Liver (tissue), 7 donors: ENCODE measurements at regions not wholly inside any gene's neighbourhood (a gene's known extent, or its start where the extent isn't known, plus 50 kb on each side); places are given as distances from the start of the nearest gene placed in this dataset.
A peak's percentile ranks its signal among the peaks of the same experiment; 100 is the strongest.
"Not testable (repeated sequence)": the region's sequence is repeated elsewhere in the genome, so short reads cannot be mapped to it uniquely, and the experiment has no call there.

Source experiments
- DNase-seq: peaks from one replicate; pipeline ENCODE4 v3.0.0-alpha.2; 2017; ENCODE audit warnings: low spot score
- H3K27ac ChIP-seq, 2 donors: one replicate each; pipeline ENCODE4 v1.7.0; 2013; ENCODE audit warnings: inconsistent platforms in 2 of 2, low read length in 2 of 2, control low read depth in 1 of 2, low read depth in 1 of 2, mild to moderate bottlenecking in 1 of 2
- H3K27me3 ChIP-seq, 4 donors: one replicate each; pipeline versions ENCODE4 v1.6.1 to v1.7.0; 2013; ENCODE audit warnings: low read length in 3 of 4, inconsistent platforms in 1 of 4, mild to moderate bottlenecking in 1 of 4, moderate library complexity in 1 of 4; ENCODE audit not compliant: control insufficient read depth in 4 of 4, insufficient read depth in 4 of 4
- H3K36me3 ChIP-seq, 4 donors: one replicate each; pipeline versions ENCODE4 v1.6.1 to v1.7.0; 2013; ENCODE audit warnings: low read length in 3 of 4, mild to moderate bottlenecking in 3 of 4, low read depth in 1 of 4, moderate library complexity in 1 of 4; ENCODE audit not compliant: control insufficient read depth in 4 of 4, insufficient read depth in 3 of 4
- H3K4me1 ChIP-seq, 4 donors: one replicate each; pipeline versions ENCODE4 v1.6.1 to v1.7.0; 2013; ENCODE audit warnings: low read length in 3 of 4, mild to moderate bottlenecking in 3 of 4, moderate library complexity in 1 of 4; ENCODE audit not compliant: control insufficient read depth in 4 of 4, insufficient read depth in 4 of 4
- H3K4me3 ChIP-seq, 3 donors: one replicate each; pipeline versions ENCODE4 v1.6.1 to v1.7.0; 2013; ENCODE audit warnings: low read length in 3 of 3, control low read depth in 1 of 3, low read depth in 1 of 3, mild to moderate bottlenecking in 1 of 3
- H3K9ac ChIP-seq, 2 donors: one replicate each; pipeline ENCODE4 v1.7.0; 2013; ENCODE audit warnings: low read length in 2 of 2, mild to moderate bottlenecking in 2 of 2, moderate library complexity in 2 of 2, control low read depth in 1 of 2, low read depth in 1 of 2
- H3K9me3 ChIP-seq, 4 donors: one replicate each; pipeline versions ENCODE4 v1.6.1 to v1.7.0; 2013; ENCODE audit warnings: low read length in 3 of 4; ENCODE audit not compliant: control insufficient read depth in 4 of 4
- HNF4A ChIP-seq, 2 donors: conservative IDR thresholded peaks; 2 replicates each; pipeline ENCODE4 v1.6.1; 2016; ENCODE audit warnings: antibody characterized with exemption in 2 of 2, mild to moderate bottlenecking in 2 of 2
- HNF4G ChIP-seq: IDR thresholded peaks from 2 replicates; pipeline ENCODE4 v1.6.1; 2016; ENCODE audit warnings: antibody characterized with exemption
- RAD21 ChIP-seq, 2 donors: IDR thresholded peaks; 2 replicates each; pipeline ENCODE4 v1.6.1; 2016; ENCODE audit warnings: antibody characterized with exemption in 2 of 2, mild to moderate bottlenecking in 2 of 2
- TAF1 ChIP-seq: conservative IDR thresholded peaks from 2 replicates; pipeline ENCODE4 v1.6.1; 2016; ENCODE audit warnings: antibody characterized with exemption, mild to moderate bottlenecking
- YY1 ChIP-seq: IDR thresholded peaks from 2 replicates; pipeline ENCODE4 v1.6.1; 2016; ENCODE audit warnings: antibody characterized with exemption, mild to moderate bottlenecking
- WGBS: extraction: QIAGEN DNeasy Blood & Tissue Kit; methylation state at CpG from one replicate; pipeline ENCODE4 v1.1.7; 2013; 5-methylcytosine and 5-hydroxymethylcytosine counted together
- TF ChIP-seq, protein P1 (sequence below): IDR thresholded peaks from 2 replicates; pipeline ENCODE4 v1.6.1; 2016; ENCODE audit warnings: antibody characterized with exemption, mild to moderate bottlenecking
- TF ChIP-seq, protein P2 (sequence below): IDR thresholded peaks from 2 replicates; pipeline ENCODE4 v1.6.1; 2016; ENCODE audit warnings: antibody characterized with exemption
- TF ChIP-seq, protein P3 (sequence below): IDR thresholded peaks from 2 replicates; pipeline ENCODE4 v1.6.1; 2016; ENCODE audit warnings: antibody characterized with exemption
- TF ChIP-seq, protein P4 (sequence below): IDR thresholded peaks from 2 replicates; pipeline ENCODE4 v1.6.1; 2016; ENCODE audit warnings: antibody characterized with exemption
- donor health status: healthy.
- donor health status: healthy.
- donor health status: healthy.
- donor health status: healthy.

DNA sequence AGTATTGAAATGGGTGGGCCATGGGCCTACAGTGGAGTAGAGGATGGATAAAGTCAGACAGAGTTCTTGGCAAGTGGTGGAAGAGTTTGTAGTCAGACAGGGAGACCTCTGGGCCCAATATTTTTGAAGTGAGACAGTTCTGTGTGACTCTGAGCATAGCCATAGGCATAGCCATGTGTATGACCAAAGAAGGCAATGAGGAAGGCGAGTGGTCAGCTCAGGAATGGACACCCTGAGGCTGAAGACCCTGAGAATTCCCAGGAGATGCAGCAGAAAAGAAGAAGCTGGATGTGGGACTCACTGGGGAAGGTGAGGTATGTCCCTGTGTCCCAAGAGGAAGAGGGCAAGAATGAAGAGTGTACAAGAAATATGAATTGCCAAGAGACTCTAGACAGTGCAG is 210.6 kb upstream of the IRF2BP2 start:
- no peak overlapping the region for H3K27ac ChIP-seq
- WGBS = 87% methylated on average over 1 of the region's 1 CpG

DNA sequence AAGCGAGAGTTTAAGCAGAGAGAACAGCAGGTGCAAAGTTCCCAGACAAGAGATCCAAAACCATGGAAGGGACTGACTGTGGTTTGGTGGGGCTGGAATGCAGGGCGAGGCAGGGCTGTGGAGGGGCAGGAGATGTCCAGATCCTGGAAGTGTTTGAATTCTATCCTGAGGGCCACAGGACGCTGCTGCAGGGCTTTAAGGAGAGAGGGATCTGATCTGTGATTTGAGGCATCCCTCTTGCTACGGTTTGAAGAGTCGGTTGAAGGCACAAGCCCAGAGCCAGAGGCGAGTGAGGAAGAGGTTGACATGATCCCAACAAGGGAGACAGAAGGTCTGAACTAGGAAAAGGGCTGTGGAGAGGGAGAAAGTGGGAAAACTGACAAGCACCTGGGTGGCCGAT is 209.9 kb upstream of the IRF2BP2 start:
- not testable (repeated sequence) for H3K4me1 ChIP-seq, H3K9me3 ChIP-seq, H3K4me3 ChIP-seq, H3K27ac ChIP-seq, H3K36me3 ChIP-seq, H3K27me3 ChIP-seq, DNase-seq, H3K9ac ChIP-seq
- WGBS = 80% methylated on average over 6 of the region's 7 CpGs

More for the DNA sequence above, 210.6 kb upstream of the IRF2BP2 start:
- no peak overlapping the region for H3K4me3 ChIP-seq
- no peaks in the 10 kb centered on the region for H3K27me3 ChIP-seq
- TF ChIP-seq, protein P1, sequence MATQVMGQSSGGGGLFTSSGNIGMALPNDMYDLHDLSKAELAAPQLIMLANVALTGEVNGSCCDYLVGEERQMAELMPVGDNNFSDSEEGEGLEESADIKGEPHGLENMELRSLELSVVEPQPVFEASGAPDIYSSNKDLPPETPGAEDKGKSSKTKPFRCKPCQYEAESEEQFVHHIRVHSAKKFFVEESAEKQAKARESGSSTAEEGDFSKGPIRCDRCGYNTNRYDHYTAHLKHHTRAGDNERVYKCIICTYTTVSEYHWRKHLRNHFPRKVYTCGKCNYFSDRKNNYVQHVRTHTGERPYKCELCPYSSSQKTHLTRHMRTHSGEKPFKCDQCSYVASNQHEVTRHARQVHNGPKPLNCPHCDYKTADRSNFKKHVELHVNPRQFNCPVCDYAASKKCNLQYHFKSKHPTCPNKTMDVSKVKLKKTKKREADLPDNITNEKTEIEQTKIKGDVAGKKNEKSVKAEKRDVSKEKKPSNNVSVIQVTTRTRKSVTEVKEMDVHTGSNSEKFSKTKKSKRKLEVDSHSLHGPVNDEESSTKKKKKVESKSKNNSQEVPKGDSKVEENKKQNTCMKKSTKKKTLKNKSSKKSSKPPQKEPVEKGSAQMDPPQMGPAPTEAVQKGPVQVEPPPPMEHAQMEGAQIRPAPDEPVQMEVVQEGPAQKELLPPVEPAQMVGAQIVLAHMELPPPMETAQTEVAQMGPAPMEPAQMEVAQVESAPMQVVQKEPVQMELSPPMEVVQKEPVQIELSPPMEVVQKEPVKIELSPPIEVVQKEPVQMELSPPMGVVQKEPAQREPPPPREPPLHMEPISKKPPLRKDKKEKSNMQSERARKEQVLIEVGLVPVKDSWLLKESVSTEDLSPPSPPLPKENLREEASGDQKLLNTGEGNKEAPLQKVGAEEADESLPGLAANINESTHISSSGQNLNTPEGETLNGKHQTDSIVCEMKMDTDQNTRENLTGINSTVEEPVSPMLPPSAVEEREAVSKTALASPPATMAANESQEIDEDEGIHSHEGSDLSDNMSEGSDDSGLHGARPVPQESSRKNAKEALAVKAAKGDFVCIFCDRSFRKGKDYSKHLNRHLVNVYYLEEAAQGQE = no peak
- TF ChIP-seq, protein P2, sequence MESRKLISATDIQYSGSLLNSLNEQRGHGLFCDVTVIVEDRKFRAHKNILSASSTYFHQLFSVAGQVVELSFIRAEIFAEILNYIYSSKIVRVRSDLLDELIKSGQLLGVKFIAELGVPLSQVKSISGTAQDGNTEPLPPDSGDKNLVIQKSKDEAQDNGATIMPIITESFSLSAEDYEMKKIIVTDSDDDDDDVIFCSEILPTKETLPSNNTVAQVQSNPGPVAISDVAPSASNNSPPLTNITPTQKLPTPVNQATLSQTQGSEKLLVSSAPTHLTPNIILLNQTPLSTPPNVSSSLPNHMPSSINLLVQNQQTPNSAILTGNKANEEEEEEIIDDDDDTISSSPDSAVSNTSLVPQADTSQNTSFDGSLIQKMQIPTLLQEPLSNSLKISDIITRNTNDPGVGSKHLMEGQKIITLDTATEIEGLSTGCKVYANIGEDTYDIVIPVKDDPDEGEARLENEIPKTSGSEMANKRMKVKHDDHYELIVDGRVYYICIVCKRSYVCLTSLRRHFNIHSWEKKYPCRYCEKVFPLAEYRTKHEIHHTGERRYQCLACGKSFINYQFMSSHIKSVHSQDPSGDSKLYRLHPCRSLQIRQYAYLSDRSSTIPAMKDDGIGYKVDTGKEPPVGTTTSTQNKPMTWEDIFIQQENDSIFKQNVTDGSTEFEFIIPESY = no peak
- TF ChIP-seq, protein P3, sequence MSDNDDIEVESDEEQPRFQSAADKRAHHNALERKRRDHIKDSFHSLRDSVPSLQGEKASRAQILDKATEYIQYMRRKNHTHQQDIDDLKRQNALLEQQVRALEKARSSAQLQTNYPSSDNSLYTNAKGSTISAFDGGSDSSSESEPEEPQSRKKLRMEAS = no peak
- TF ChIP-seq, protein P4, sequence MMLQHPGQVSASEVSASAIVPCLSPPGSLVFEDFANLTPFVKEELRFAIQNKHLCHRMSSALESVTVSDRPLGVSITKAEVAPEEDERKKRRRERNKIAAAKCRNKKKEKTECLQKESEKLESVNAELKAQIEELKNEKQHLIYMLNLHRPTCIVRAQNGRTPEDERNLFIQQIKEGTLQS = no peak
- TF ChIP-seq YY1 (no peak), HNF4G (no peak), TAF1 (no peak), RAD21 (IDR thresholded peaks at IDR 0.05) (no peak), HNF4A (conservative IDR thresholded peaks at IDR 0.05) (no peak)
- H3K4me1 ChIP-seq = peaks cover 0 to 1% (median under 1%) of the 10 kb centered on the region in 4 donors
- H3K36me3 ChIP-seq = no peaks in the 10 kb centered on the region
- no peaks in the 10 kb centered on the region for H3K9me3 ChIP-seq
- no peak for DNase-seq
- no peak overlapping the region for H3K9ac ChIP-seq

DNA sequence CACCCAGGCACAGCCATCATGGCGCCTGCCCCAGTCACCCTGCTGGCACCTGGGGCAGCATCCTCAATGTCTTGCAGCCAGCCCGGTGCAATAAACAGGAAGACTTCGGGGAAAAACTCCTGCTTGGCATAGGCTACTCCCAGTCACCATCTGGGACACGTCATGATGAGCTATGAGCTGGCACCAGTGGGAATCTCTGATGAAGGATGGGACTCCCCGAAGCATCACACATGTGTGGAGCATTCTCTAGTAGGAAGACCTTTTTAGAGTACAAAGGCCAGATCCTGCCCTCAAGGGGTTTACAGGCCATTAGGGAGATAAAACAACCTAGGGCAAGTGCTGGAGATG is 208.0 kb upstream of the IRF2BP2 start:
- not testable (repeated sequence) for H3K36me3 ChIP-seq, H3K27me3 ChIP-seq, H3K4me3 ChIP-seq, H3K9me3 ChIP-seq, DNase-seq, H3K4me1 ChIP-seq, H3K9ac ChIP-seq
- WGBS = 68% methylated on average over 5 of the region's 5 CpGs
- peak overlapping the region; percentile 87 to 89 for H3K27ac ChIP-seq
